ENCODE measurements at regions not wholly inside any gene's neighbourhood (a gene's known extent, or its start where the extent isn't known, plus 50 kb on each side); places are given as distances from the start of the nearest gene placed in this dataset.

- no peaks in the 10 kb centered on the region for H3K4me1 ChIP-seq (ENCODE audit: insufficient read depth)
- H3K36me3 ChIP-seq = no peaks in the 10 kb centered on the region
- H3K9me3 ChIP-seq = no peaks in the 10 kb centered on the region
- H3K27ac ChIP-seq = no peak overlapping the region
- TF ChIP-seq POLR2A (IDR thresholded peaks at IDR 0.05) = no peak
- TF ChIP-seq EP300 (IDR thresholded peaks at IDR 0.05) = no peak
- TF ChIP-seq CTCF (IDR thresholded peaks at IDR 0.05) = no peak
- intact Hi-C loops (cut with DNase I) = no loop called here
- H3K4me3 ChIP-seq = no peak overlapping the region
- no peaks in the 10 kb centered on the region for H3K27me3 ChIP-seq
- 3 to 8% (median 5%) methylated on average over 1 of the region's 1 CpG for WGBS, 3 donors
- DNase-seq = no peak
Observed at GRCh38 chr2:180231015-180231414, 223.9 kb upstream of the CWC22 start.

DNA sequence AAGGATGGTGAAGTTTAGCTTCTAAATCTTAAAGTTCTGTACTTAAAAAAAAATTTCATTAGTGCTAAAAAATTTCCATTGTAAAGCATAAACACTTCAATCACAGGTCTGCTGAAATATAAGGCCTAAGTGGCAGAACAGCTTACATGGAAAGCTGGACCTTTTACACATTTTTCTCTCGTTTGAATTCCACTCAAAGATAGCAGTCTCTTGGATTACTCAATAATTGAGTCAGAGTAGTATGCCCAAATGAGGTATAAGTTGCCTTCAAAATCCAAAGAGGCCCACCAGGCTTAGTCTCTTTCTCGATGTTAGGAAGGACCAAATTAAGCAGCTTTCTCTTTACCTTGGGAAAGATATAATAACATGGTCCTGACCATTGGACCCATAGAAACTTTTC is 220.4 kb upstream of the CWC22 start:
- no peak overlapping the region for H3K4me3 ChIP-seq
- no peak for TF ChIP-seq EP300 (IDR thresholded peaks at IDR 0.05)
- no peak for TF ChIP-seq POLR2A (IDR thresholded peaks at IDR 0.05)
- TF ChIP-seq CTCF (IDR thresholded peaks at IDR 0.05) = no peak
- WGBS, 3 donors = 73 to 81% (median 78%) methylated on average over 2 of the region's 2 CpGs

DNA sequence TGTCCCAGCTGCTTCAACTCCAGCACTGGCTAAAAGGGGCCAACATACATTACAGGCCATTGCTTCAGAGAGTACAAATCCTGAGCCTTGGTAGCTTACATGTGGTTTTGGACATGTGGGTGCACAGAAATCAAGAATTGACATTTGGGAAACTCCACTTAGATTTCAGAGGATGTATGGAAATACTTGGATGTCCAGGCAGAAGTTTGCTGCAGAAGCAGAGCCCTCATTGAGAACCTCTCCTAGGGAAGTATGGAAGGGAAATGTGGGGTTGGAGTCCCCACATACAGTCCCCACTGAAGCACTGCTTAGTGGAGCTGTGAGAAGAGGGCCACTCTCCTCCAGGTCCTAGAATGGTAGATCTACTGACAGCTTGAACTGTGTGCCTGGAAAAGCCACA is 218.0 kb upstream of the CWC22 start:
- Histone ChIP-seq H3K27ac (no peak overlapping the region), H3K4me3 (no peak overlapping the region), H3K9me3 (no peaks in the 10 kb centered on the region), H3K27me3 (no peaks in the 10 kb centered on the region), H3K4me1 (ENCODE audit: insufficient read depth) (no peaks in the 10 kb centered on the region), H3K36me3 (no peaks in the 10 kb centered on the region)
- intact Hi-C loops (cut with DNase I) = no loop called here
- TF ChIP-seq EP300 (IDR thresholded peaks at IDR 0.05) (no peak), CTCF (IDR thresholded peaks at IDR 0.05) (no peak), POLR2A (IDR thresholded peaks at IDR 0.05) (no peak)
- no peak for DNase-seq

More for the DNA sequence above, 220.4 kb upstream of the CWC22 start:
- Histone ChIP-seq H3K27me3 (no peaks in the 10 kb centered on the region), H3K27ac (no peak overlapping the region), H3K36me3 (no peaks in the 10 kb centered on the region), H3K9me3 (no peaks in the 10 kb centered on the region), H3K4me1 (ENCODE audit: insufficient read depth) (no peaks in the 10 kb centered on the region)
- DNase-seq = no peak
- intact Hi-C loops (cut with DNase I) = no loop called here

DNA sequence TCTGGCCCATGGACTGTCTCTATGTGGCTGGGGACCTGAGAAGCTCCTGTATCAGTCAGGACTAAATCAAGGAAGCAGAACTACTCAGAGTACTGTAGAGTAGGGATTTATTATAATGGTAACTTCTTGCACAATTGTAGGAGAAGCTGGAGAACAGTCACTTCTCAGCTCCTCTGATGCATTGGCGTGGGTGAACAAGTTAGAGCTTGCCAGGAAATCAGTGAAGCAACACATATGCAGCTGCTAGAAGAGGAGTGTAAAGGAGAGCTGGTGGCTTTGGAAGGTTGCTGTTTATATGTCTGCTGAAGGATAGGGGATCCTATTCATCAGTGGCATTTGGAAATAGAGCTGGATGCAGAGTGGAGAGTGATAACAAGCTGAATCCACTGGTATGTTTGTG is 215.5 kb upstream of the CWC22 start:
- H3K27ac ChIP-seq = no peak overlapping the region
- no peak for DNase-seq
- intact Hi-C loops (cut with DNase I) = no loop called here
- TF ChIP-seq CTCF (IDR thresholded peaks at IDR 0.05) (no peak), EP300 (IDR thresholded peaks at IDR 0.05) (no peak), POLR2A (IDR thresholded peaks at IDR 0.05) (no peak)
- no peaks in the 10 kb centered on the region for H3K9me3 ChIP-seq
- H3K27me3 ChIP-seq = no peaks in the 10 kb centered on the region
- H3K36me3 ChIP-seq = no peaks in the 10 kb centered on the region
- WGBS, 3 donors = 33 to 41% (median 35%) methylated on average over 1 of the region's 1 CpG
- H3K4me3 ChIP-seq = no peak overlapping the region
- no peaks in the 10 kb centered on the region for H3K4me1 ChIP-seq (ENCODE audit: insufficient read depth)

DNA sequence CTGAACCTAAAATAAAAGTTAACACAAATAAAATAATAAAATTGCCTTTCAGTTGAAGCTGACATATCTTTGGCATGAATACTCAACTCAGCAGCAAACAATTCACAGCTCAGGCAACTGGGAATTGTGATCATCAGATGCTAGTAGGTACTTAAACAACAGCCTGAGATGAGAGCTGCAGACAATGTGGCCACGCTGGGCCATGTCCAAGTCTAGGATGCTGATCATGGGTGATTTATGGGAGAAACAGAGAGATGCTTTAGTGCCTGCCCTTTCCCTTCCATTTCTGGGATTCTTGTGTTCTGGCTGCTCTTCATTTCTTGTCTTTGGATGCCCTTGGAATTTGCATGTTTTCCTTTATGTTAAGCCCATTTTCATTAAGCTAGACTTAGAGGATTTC is 212.4 kb upstream of the CWC22 start:
- H3K36me3 ChIP-seq = no peaks in the 10 kb centered on the region
- no peaks in the 10 kb centered on the region for H3K27me3 ChIP-seq
- DNase-seq = no peak
- H3K4me1 ChIP-seq (ENCODE audit: insufficient read depth) = no peaks in the 10 kb centered on the region
- TF ChIP-seq POLR2A (IDR thresholded peaks at IDR 0.05) = no peak
- no peak for TF ChIP-seq CTCF (IDR thresholded peaks at IDR 0.05)
- no peak for TF ChIP-seq EP300 (IDR thresholded peaks at IDR 0.05)
- no peak overlapping the region for H3K4me3 ChIP-seq
- H3K27ac ChIP-seq = no peak overlapping the region
- intact Hi-C loops (cut with DNase I) = no loop called here
- WGBS, 3 donors = 46 to 62% (median 52%) methylated on average over 1 of the region's 1 CpG
- H3K9me3 ChIP-seq = no peaks in the 10 kb centered on the region
